BJ (cell line): ENCODE measurements at regions not wholly inside any gene's neighbourhood (a gene's known extent, or its start where the extent isn't known, plus 50 kb on each side); places are given as distances from the start of the nearest gene placed in this dataset.

ENCODE experiments used
- CTCF ChIA-PET: fragments of 350-600 bp; formaldehyde crosslinking; extraction: SDS; loops from one replicate; lab custom pipeline; 2021; ENCODE audit warnings: antibody characterized with exemption, inconsistent platforms; lab: Yijun Ruan, JAX
- POLR2A ChIA-PET: fragments of 300-600 bp; sonication (Branson Sonifier 250); formaldehyde crosslinking; extraction: SDS; loops from one replicate; lab custom pipeline; 2021; ENCODE audit warnings: antibody characterized with exemption; lab: Charles Lee
- DNase-seq: peaks from one replicate; pipeline ENCODE4 v3.0.0-alpha.2; 2011; ENCODE audit warnings: low read depth
- H3K27me3 ChIP-seq: 2 replicates; pipeline ENCODE4 v1.6.0; 2011; ENCODE audit warnings: low read length; ENCODE audit not compliant: control insufficient read depth, insufficient read depth
- H3K36me3 ChIP-seq: 2 replicates; pipeline ENCODE4 v1.5.1; 2011; ENCODE audit warnings: low read length; ENCODE audit not compliant: control insufficient read depth, insufficient read depth
- H3K4me3 ChIP-seq: 2 replicates; pipeline ENCODE4 v1.5.1; 2011; ENCODE audit warnings: low read depth, mild to moderate bottlenecking, control low read depth, low read length
- CTCF ChIP-seq: IDR thresholded peaks from 2 replicates; pipeline ENCODE4 v1.5.1; 2011; ENCODE audit warnings: low read depth, mild to moderate bottlenecking, control low read depth, inconsistent platforms, low read length, moderate library complexity; ENCODE audit not compliant: insufficient read depth

DNA sequence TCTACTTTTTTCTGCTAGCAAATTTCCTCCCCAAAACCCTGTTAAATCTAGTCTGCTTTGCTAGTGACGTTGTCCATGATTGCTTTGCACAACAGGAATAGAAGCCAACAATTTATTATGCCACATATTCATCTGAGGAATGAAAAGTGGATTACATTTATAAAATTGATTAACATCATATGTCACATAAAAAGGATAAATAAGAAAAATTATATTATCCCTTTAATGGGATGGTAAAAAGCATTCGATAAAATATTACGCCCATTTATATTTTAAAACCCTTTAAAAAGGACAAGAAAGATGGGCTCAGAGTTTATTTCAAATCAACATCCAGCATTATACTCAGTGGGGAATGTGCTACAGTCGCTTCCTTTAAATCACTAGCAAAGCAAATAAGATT is 991.7 kb downstream of the DIAPH3 start:
- no peaks in the 10 kb centered on the region for H3K36me3 ChIP-seq
- TF ChIP-seq CTCF = no peak
- H3K4me3 ChIP-seq = no peak overlapping the region
- DNase-seq = no peak
- CTCF ChIA-PET = no interaction called here
- H3K27me3 ChIP-seq = no peaks in the 10 kb centered on the region
- POLR2A ChIA-PET = no interaction called here

- CTCF ChIA-PET = no interaction called here
- POLR2A ChIA-PET = no interaction called here
- H3K4me3 ChIP-seq = no peak overlapping the region
- no peaks in the 10 kb centered on the region for H3K36me3 ChIP-seq
- TF ChIP-seq CTCF = peak; percentile 25
- DNase-seq = no peak
- no peaks in the 10 kb centered on the region for H3K27me3 ChIP-seq
These were observed 987.0 kb downstream of the DIAPH3 start for GRCh38 chr13:59176775-59177174.

DNA sequence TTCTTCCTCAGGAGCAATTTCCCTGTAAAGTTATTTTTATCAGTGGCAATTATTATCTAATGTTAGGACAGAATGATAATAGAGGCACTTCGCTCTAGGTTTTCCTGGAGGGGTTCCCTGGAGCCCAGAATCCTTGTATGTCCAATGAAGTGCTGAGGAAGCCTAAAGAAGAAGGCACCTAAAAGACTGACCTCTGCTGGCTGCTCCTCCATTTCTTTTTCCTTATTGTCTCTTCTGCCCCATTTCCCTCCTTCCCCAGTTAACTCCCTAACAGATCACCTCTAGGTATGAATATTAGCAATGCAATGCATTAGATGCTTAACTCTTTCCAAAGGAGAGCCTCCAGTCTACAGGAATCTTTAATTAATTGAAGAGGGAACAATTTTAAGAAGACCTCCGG is 985.4 kb downstream of the DIAPH3 start:
- no peaks in the 10 kb centered on the region for H3K27me3 ChIP-seq
- no peak for DNase-seq
- no peak overlapping the region for H3K4me3 ChIP-seq
- ChIA-PET POLR2A (no interaction called here), CTCF (no interaction called here)
- H3K36me3 ChIP-seq = no peaks in the 10 kb centered on the region
- TF ChIP-seq CTCF = 0 out of 2 replicates have a peak, but pooled peaks have one; percentile 19

DNA sequence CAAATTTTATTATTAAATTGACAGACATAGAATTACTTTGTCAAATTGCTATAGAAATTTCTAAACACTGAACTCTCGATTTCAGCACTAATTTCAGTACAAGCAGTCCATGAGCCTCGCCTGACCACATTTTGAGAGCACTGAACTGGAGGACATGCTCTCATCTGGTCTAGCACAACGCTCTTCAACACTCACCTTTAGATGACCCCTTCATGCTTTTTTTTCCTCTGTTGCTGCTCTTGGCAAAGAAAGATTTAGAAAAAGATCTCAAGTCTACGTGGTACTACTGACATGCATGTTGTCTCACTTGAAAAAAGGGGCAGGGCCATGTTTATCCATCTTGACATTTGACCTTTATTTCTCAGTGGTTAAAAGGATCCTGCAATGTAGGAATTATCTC is 981.5 kb downstream of the DIAPH3 start:
- Histone ChIP-seq H3K4me3 (no peak overlapping the region), H3K36me3 (no peaks in the 10 kb centered on the region), H3K27me3 (no peaks in the 10 kb centered on the region)
- no peak for DNase-seq
- POLR2A ChIA-PET = no interaction called here
- CTCF ChIA-PET = no interaction called here
- TF ChIP-seq CTCF = no peak

- ChIA-PET POLR2A (no interaction called here), CTCF (no interaction called here)
- H3K27me3 ChIP-seq = no peaks in the 10 kb centered on the region
- no peak overlapping the region for H3K4me3 ChIP-seq
- no peak for DNase-seq
- no peaks in the 10 kb centered on the region for H3K36me3 ChIP-seq
- no peak for TF ChIP-seq CTCF
These were observed 966.3 kb downstream of the DIAPH3 start for GRCh38 chr13:59197397-59197796.
